ENCODE measurements at regions not wholly inside any gene's neighbourhood (a gene's known extent, or its start where the extent isn't known, plus 50 kb on each side); places are given as distances from the start of the nearest gene placed in this dataset.

- no peak for DNase-seq
These were observed 2118.9 kb downstream of the MAT2B start for GRCh38 chr5:165624166-165624946.

GRCh38 chr5:165626161-165626560 lies 2120.7 kb downstream of the MAT2B start:
- no peak for DNase-seq

GRCh38 chr5:165627548-165628170 lies 2122.2 kb downstream of the MAT2B start:
- DNase-seq: no peak

DNA sequence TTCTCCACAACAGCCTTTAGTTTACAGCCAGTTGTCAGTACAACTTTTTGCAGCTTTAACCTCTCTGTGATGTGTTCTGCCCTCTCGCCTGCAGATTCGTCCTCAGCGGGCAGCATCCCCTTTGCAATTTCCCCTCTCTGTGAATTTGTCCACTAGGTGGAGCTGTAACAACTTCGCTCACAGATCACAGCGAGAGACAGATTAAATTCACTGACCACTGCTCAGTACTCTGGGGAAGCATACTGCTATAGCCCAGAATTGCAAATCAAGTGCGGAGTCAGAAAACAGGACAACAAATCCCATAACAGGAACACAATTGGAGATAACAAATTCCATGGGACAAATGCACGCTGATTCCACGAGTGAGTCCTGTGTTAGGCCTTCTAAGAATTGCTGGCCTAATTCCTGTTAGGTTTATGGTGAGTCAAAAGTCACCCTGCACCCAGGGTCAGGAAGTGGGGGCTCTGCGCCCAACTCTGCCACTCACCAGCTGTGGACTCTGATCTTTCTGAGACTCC lies 2124.9 kb downstream of the MAT2B start:
- DNase-seq: peak; percentile 37 to 53

DNA sequence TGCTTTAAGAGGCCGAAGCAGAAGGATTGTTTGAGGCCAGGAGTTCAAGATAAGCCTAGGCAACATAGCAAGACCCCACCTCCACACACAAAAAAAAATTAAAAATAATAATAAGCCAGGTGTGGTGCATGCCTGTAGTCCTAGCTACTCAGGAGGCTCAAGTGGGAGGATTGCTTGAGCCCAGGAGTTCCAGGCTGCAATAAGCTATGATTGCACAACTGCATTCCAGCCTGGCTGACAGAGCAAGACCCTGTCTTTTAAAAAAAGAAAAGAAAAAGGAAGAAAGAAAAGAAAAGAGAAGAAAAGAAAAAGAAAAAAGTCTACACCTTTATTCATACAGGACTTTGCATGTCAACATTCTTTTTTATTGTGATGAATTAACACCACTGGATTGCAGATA lies 2125.8 kb downstream of the MAT2B start:
- DNase-seq: no peak

GRCh38 chr5:165642366-165642765 lies 2136.9 kb downstream of the MAT2B start:
- no peak for DNase-seq

DNA sequence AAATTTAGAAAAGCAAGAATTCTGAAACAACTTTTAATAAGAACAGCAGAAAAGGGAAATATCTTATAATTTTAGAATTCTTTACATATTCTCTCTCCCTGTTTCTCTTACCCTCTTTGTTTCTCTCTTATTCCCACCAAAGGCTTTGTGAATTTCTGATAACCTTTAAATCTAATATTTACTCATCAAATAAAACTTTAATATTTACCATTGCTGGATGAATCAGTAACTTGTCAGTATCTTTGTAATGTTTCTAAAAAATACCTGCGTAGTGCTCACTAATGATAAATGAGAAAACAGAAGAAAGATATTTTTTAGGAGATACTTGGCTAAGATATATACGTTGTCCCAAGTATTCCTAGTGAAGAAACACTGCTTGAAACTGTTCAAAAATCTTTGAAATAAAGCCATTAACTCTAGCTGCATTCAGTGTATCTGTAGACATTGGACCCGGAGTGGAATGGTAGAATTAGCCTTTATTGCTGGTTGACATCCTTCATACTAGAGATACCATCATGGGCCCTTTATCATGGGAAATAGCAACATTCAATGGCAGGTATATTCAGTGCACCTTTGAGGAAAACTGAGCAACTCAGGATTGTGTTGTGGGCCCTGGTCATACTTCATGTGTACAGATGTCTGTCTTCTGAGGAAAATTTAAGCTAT lies 2160.4 kb downstream of the MAT2B start:
- DNase-seq: no peak

GRCh38 chr5:165673499-165673898 lies 2168.1 kb downstream of the MAT2B start:
- no peak for DNase-seq

GRCh38 chr5:165695796-165696195 lies 2190.4 kb downstream of the MAT2B start:
- DNase-seq: no peak

GRCh38 chr5:165705960-165706359 lies 2200.5 kb downstream of the MAT2B start:
- no peak for DNase-seq

- no peak for DNase-seq
These were observed 2206.6 kb downstream of the MAT2B start for GRCh38 chr5:165712011-165712410.

DNA sequence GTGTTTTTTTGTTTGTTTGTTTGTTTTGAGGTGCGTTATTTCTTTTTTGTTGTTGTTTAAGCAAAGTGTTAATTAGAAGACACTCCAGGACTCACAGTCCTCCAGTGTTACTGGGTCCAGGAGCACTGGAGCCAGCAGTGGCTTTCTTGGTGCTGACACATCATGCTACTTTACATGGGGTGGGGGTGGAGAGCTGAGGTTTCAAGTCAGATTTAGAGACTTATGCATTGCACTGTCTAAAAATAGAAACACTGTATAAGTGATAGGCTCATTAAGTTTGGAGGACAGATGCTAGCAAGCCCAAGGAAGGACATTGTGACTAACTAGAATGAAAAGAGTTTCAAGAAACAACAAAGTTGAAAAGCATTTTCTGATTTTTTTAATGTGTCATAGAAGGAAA lies 2209.2 kb downstream of the MAT2B start:
- DNase-seq: no peak

DNA sequence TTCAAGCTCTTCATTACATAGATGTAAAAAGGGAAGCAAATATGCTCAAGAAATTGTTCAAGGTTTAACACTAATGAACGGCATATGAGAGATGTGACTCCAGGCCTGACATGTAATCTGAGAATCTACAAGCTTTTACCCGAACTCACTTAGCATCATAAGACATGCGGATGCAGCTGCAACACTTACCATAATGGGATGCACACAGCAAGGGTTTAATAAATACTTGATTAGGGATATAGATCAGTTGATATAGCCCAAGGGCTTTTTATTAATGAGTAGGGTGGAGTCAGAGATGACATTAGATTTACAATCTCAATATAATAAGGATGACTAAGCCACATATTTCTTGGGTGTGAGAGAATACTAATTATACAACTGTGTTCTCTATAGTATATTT lies 2215.5 kb downstream of the MAT2B start:
- DNase-seq: no peak

GRCh38 chr5:165722401-165722800 lies 2217.0 kb downstream of the MAT2B start:
- no peak for DNase-seq

DNA sequence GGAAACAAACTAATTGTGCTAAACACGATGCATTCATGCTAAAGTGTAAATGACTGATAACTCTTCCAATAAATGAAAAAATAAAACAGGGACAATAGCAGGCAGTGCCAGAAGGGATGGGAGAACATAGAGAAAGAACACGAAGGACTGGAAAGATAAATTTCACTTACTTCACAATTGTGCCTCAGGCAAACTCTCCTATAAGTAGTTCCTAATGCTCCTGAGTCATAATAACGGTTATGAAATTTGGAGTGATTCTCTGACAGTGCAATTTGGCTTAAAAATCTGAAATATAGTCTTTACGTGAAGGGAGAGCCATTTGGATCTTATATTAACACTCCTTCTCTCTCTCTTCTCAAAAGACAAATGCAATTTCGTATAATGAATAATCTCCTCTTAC lies 2218.5 kb downstream of the MAT2B start:
- no peak for DNase-seq

- no peak for DNase-seq
These were observed 2223.0 kb downstream of the MAT2B start for GRCh38 chr5:165728425-165728824.

DNA sequence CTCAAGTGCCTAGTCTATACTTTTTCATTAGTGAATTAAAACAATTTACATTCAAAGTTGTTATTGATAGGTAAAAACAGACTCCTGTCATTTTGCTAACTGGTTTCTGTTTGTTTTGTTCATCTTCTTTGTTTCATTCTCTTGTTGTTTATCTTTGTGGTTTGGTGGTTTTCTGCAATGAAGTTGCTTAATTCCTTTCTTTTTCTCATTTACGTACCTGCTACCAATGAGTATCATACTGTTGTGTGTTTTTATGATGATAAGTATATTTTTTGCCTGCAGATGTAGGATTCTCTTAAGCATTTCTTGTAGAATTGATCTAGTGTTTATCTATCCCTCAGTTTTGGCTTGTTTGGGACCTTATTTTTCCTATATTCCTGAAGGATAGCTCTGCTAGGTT lies 2230.0 kb downstream of the MAT2B start:
- no peak for DNase-seq

GRCh38 chr5:165739079-165739741 lies 2233.8 kb downstream of the MAT2B start:
- no peak for DNase-seq

- DNase-seq: no peak
These were observed 2252.4 kb downstream of the MAT2B start for GRCh38 chr5:165757791-165758190.

DNA sequence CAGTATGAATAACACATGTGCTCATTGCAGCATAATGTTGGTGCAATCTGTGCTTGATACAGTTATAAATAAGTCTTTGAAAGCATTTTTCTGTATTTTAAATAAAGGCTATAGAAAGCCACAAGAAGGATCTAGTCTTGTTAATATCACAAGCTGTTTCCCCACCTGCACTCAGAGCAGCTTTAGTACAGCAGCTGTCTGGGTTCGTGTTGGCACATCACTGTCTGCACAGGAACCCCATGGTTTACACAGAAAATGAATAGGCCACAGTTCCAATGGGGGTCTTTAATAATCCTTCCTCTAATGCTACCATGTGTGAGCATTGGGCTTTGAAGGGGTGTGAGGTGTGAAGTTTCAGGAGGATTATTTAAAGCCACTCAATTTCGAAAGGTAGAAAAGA lies 2269.7 kb downstream of the MAT2B start:
- no peak for DNase-seq

- no peak for DNase-seq
These were observed 2274.1 kb downstream of the MAT2B start for GRCh38 chr5:165779505-165779904.

GRCh38 chr5:165780901-165781300 lies 2275.5 kb downstream of the MAT2B start:
- DNase-seq: no peak

DNA sequence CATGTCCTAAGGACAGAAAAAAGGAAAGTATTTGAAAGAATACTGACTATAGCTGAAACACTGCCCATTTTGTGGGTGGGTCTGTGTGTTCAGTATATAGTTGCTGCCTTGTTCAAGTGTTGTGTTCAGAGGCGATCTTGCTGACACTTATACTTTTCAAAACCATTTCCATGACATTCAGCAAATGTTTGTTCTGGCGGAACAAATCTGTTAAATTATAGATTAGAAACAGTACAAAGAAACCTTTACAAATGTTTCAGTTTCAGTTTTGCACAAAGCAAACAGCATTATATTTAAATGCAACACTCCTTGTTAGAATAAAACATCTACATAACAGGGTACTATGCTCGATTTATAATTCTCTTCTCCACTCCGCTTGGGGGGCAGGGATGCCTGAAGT lies 2276.3 kb downstream of the MAT2B start:
- DNase-seq: no peak
